Fibroblast of lung (primary cell): ENCODE measurements at regions not wholly inside any gene's neighbourhood (a gene's known extent, or its start where the extent isn't known, plus 50 kb on each side); places are given as distances from the start of the nearest gene placed in this dataset.

ENCODE experiments used
- EZH2 ChIP-seq: IDR thresholded peaks from 2 replicates; pipeline ENCODE4 v1.5.1; 2012; ENCODE audit warnings: low read length, control low read depth, mild to moderate bottlenecking; ENCODE audit errors: missing control alignments
- TF ChIP-seq, protein P1 (sequence below), 2 donors: IDR thresholded peaks in 1 of 2; conservative IDR thresholded peaks in 1 of 2; 1 replicate in 1 of 2; 2 replicates in 1 of 2; pipeline ENCODE4 v1.5.1; 2011 to 2012; ENCODE audit warnings: low read length in 2 of 2, control low read depth in 1 of 2, inconsistent platforms in 1 of 2, low read depth in 1 of 2, mild to moderate bottlenecking in 1 of 2

DNA sequence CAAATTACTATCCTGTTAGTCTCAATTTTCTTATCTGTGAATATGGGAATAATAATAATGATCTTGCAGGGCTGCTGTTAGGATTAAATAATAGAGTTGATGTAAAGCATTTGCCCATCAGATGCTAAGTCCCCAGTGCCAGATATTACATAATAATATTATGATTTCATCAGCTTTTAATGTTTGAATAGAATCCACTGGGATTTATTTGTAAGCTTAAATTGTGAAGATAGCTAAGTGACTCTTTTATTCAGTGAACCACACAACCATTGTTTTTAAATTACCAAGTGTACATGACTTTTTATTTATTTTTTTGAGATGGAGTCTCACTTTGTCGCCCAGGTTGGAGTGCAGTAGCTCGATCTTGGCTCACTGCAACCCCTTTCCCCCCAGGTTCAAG, 510.3 kb upstream of the DPP6 start:
- TF ChIP-seq, protein P1, sequence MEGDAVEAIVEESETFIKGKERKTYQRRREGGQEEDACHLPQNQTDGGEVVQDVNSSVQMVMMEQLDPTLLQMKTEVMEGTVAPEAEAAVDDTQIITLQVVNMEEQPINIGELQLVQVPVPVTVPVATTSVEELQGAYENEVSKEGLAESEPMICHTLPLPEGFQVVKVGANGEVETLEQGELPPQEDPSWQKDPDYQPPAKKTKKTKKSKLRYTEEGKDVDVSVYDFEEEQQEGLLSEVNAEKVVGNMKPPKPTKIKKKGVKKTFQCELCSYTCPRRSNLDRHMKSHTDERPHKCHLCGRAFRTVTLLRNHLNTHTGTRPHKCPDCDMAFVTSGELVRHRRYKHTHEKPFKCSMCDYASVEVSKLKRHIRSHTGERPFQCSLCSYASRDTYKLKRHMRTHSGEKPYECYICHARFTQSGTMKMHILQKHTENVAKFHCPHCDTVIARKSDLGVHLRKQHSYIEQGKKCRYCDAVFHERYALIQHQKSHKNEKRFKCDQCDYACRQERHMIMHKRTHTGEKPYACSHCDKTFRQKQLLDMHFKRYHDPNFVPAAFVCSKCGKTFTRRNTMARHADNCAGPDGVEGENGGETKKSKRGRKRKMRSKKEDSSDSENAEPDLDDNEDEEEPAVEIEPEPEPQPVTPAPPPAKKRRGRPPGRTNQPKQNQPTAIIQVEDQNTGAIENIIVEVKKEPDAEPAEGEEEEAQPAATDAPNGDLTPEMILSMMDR (conservative IDR thresholded peaks at IDR 0.05 in 1 of 2, IDR thresholded peaks at IDR 0.05 in 1 of 2; ENCODE audit: low read depth in 1 of 2, low read length in 2 of 2), result no peak
- no peak for TF ChIP-seq EZH2
